HEK293 (cell line): ENCODE measurements at regions not wholly inside any gene's neighbourhood (a gene's known extent, or its start where the extent isn't known, plus 50 kb on each side); places are given as distances from the start of the nearest gene placed in this dataset.

Experiments
- CTCF ChIA-PET: fragments of 350-600 bp; formaldehyde crosslinking; extraction: SDS; loops from one replicate; lab custom pipeline; 2021; ENCODE audit warnings: antibody characterized with exemption; lab: Yijun Ruan, JAX
- POLR2A ChIA-PET: fragments of 300-600 bp; formaldehyde crosslinking; extraction: SDS; loops from one replicate; lab custom pipeline; 2020; ENCODE audit warnings: antibody characterized with exemption, inconsistent platforms; lab: Yijun Ruan, JAX
- H3K27ac ChIP-seq: fragments of 200-500 bp; sonication (Bioruptor generic); 2 replicates; pipeline ENCODE4 v1.5.1; 2014; ENCODE audit warnings: low read depth, low read length, control low read depth, inconsistent platforms; ENCODE audit errors: extremely low read depth
- H3K36me3 ChIP-seq, 2 experiments: fragments of 200-500 bp in 1 of 2; sonication (Bioruptor generic) in 1 of 2; 1 replicate in 1 of 2; 2 replicates in 1 of 2; pipeline ENCODE4 v1.5.1; 2014 to 2017; ENCODE audit warnings: inconsistent platforms in 2 of 2, low read length in 2 of 2; ENCODE audit not compliant: control insufficient read depth in 2 of 2, insufficient read depth in 1 of 2
- H3K4me1 ChIP-seq: fragments of 200-500 bp; sonication (Bioruptor generic); 2 replicates; pipeline ENCODE4 v1.5.1; 2014; ENCODE audit warnings: mild to moderate bottlenecking, low read length, inconsistent platforms; ENCODE audit not compliant: control insufficient read depth, insufficient read depth
- H3K4me3 ChIP-seq: 2 replicates; pipeline ENCODE4 v1.5.1; 2011; ENCODE audit warnings: low read depth, mild to moderate bottlenecking, control low read depth, low read length, moderate library complexity
- H3K9me3 ChIP-seq: fragments of 200-500 bp; sonication (Bioruptor generic); 2 replicates; pipeline ENCODE4 v1.5.1; 2014; ENCODE audit warnings: low read depth, low read length, inconsistent platforms; ENCODE audit not compliant: control insufficient read depth, insufficient read depth
- SCRT1 ChIP-seq: fragments of 450-650 bp; formaldehyde crosslinking; IDR thresholded peaks from 2 replicates; pipeline ENCODE4 v1.5.1; 2016; ENCODE audit warnings: missing biosample characterization, missing genetic modification characterization, borderline replicate concordance
- TCF7L2 ChIP-seq: IDR thresholded peaks from 2 replicates; pipeline ENCODE4 v1.6.1; 2011; ENCODE audit warnings: low read depth, mild to moderate bottlenecking, inconsistent platforms, low read length, moderate library complexity, borderline replicate concordance
- ZBTB8A ChIP-seq: fragments of 450-650 bp; formaldehyde crosslinking; IDR thresholded peaks from 2 replicates; pipeline ENCODE4 v1.5.1; 2016; ENCODE audit warnings: missing biosample characterization, missing genetic modification characterization
- ZFP69B ChIP-seq: fragments of 450-650 bp; formaldehyde crosslinking; IDR thresholded peaks from 2 replicates; pipeline ENCODE4 v1.5.1; 2016; ENCODE audit warnings: missing biosample characterization, missing genetic modification characterization
- ZNF26 ChIP-seq: fragments of 450-650 bp; formaldehyde crosslinking; IDR thresholded peaks from 2 replicates; pipeline ENCODE4 v1.5.1; 2016; ENCODE audit warnings: missing biosample characterization, missing genetic modification characterization
- ZNF354C ChIP-seq: fragments of 450-650 bp; formaldehyde crosslinking; IDR thresholded peaks from 2 replicates; pipeline ENCODE4 v1.5.1; 2016; ENCODE audit warnings: missing biosample characterization, missing genetic modification characterization, low read depth, borderline replicate concordance
- ZNF391 ChIP-seq: fragments of 450-650 bp; formaldehyde crosslinking; IDR thresholded peaks from 2 replicates; pipeline ENCODE4 v1.5.1; 2016; ENCODE audit warnings: low read depth, missing biosample characterization, missing genetic modification characterization, borderline replicate concordance
- ZNF394 ChIP-seq: fragments of 450-650 bp; formaldehyde crosslinking; IDR thresholded peaks from 2 replicates; pipeline ENCODE4 v1.5.1; 2016; ENCODE audit warnings: missing biosample characterization, missing genetic modification characterization, mild to moderate bottlenecking, moderate library complexity, borderline replicate concordance
- ZNF48 ChIP-seq: fragments of 450-650 bp; formaldehyde crosslinking; IDR thresholded peaks from 2 replicates; pipeline ENCODE4 v1.5.1; 2016; ENCODE audit warnings: missing biosample characterization, missing genetic modification characterization
- ZNF596 ChIP-seq: fragments of 450-650 bp; IDR thresholded peaks from 2 replicates; pipeline ENCODE4 v1.5.0; 2018; ENCODE audit warnings: missing biosample characterization, mild to moderate bottlenecking, missing genetic modification characterization, moderate library complexity
- ZNF626 ChIP-seq: fragments of 450-650 bp; sonication (Bioruptor Pico); formaldehyde crosslinking; IDR thresholded peaks from 2 replicates; pipeline ENCODE4 v1.5.1; 2018; ENCODE audit warnings: missing biosample characterization, missing genetic modification characterization, inconsistent platforms
- ZNF645 ChIP-seq: fragments of 450-650 bp; formaldehyde crosslinking; IDR thresholded peaks from 2 replicates; pipeline ENCODE4; 2016; ENCODE audit warnings: missing biosample characterization, missing genetic modification characterization
- ZNF654 ChIP-seq: fragments of 450-650 bp; formaldehyde crosslinking; IDR thresholded peaks from 2 replicates; pipeline ENCODE4 v1.5.1; 2016; ENCODE audit warnings: low read depth, missing biosample characterization, missing genetic modification characterization
- ZNF791 ChIP-seq: fragments of 450-650 bp; formaldehyde crosslinking; IDR thresholded peaks from 2 replicates; pipeline ENCODE4 v1.5.1; 2016; ENCODE audit warnings: missing biosample characterization, missing genetic modification characterization
- ZNF843 ChIP-seq: fragments of 450-650 bp; formaldehyde crosslinking; IDR thresholded peaks from 2 replicates; pipeline ENCODE4 v1.5.1; 2016; ENCODE audit warnings: missing biosample characterization, missing genetic modification characterization
- ZSCAN18 ChIP-seq: fragments of 450-650 bp; formaldehyde crosslinking; IDR thresholded peaks from 2 replicates; pipeline ENCODE4 v1.5.1; 2016; ENCODE audit warnings: missing biosample characterization, missing genetic modification characterization
- ZSCAN23 ChIP-seq: fragments of 450-650 bp; formaldehyde crosslinking; IDR thresholded peaks from 2 replicates; pipeline ENCODE4 v1.5.1; 2016; ENCODE audit warnings: missing biosample characterization, missing genetic modification characterization
- TF ChIP-seq, protein P1 (sequence below): fragments of 450-650 bp; formaldehyde crosslinking; IDR thresholded peaks from 2 replicates; pipeline ENCODE4 v1.5.1; 2016; ENCODE audit warnings: missing biosample characterization, missing genetic modification characterization
- TF ChIP-seq, protein P2 (sequence below): fragments of 450-650 bp; formaldehyde crosslinking; optimal IDR thresholded peaks from 2 replicates; pipeline ENCODE3; 2016; ENCODE audit warnings: missing biosample characterization, mild to moderate bottlenecking, missing genetic modification characterization

GRCh38 chr5:6905883-6906282 lies 192.7 kb downstream of the TENT4A start (continued):
- TF ChIP-seq, protein P1, sequence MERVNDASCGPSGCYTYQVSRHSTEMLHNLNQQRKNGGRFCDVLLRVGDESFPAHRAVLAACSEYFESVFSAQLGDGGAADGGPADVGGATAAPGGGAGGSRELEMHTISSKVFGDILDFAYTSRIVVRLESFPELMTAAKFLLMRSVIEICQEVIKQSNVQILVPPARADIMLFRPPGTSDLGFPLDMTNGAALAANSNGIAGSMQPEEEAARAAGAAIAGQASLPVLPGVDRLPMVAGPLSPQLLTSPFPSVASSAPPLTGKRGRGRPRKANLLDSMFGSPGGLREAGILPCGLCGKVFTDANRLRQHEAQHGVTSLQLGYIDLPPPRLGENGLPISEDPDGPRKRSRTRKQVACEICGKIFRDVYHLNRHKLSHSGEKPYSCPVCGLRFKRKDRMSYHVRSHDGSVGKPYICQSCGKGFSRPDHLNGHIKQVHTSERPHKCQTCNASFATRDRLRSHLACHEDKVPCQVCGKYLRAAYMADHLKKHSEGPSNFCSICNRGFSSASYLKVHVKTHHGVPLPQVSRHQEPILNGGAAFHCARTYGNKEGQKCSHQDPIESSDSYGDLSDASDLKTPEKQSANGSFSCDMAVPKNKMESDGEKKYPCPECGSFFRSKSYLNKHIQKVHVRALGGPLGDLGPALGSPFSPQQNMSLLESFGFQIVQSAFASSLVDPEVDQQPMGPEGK (tag by site-specific recombination): no peak
- no peak for TF ChIP-seq ZNF596 (tag by site-specific recombination)
- no peak for TF ChIP-seq ZNF791 (tag by site-specific recombination)

GRCh38 chr5:6907320-6907918 lies 194.2 kb downstream of the TENT4A start:
- CTCF ChIA-PET: no interaction called here
- Histone ChIP-seq H3K4me3 (no peak overlapping the region), H3K27ac (no peak overlapping the region), H3K9me3 (no peaks in the 10 kb centered on the region), H3K4me1 (no peaks in the 10 kb centered on the region), H3K36me3 (no peaks in the 10 kb centered on the region)
- TF ChIP-seq SCRT1 (tag by site-specific recombination): no peak
- TF ChIP-seq ZSCAN23: no peak
- TF ChIP-seq ZNF791 (tag by site-specific recombination): no peak
- TF ChIP-seq ZBTB8A (tag by site-specific recombination): no peak
- TF ChIP-seq ZNF394: no peak
- POLR2A ChIA-PET: no interaction called here

- no peak overlapping the region for H3K27ac ChIP-seq
- ChIA-PET CTCF (no interaction called here), POLR2A (no interaction called here)
- no peak for TF ChIP-seq ZNF391 (tag by site-specific recombination)
- TF ChIP-seq, protein P2, sequence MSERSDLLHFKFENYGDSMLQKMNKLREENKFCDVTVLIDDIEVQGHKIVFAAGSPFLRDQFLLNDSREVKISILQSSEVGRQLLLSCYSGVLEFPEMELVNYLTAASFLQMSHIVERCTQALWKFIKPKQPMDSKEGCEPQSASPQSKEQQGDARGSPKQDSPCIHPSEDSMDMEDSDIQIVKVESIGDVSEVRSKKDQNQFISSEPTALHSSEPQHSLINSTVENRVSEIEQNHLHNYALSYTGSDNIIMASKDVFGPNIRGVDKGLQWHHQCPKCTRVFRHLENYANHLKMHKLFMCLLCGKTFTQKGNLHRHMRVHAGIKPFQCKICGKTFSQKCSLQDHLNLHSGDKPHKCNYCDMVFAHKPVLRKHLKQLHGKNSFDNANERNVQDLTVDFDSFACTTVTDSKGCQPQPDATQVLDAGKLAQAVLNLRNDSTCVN (tag by site-specific recombination): no peak
- TF ChIP-seq ZNF843 (tag by site-specific recombination): no peak
- TF ChIP-seq ZNF654 (tag by site-specific recombination): no peak
- TF ChIP-seq ZSCAN18 (tag by site-specific recombination): no peak
- no peak for TF ChIP-seq ZFP69B
- TF ChIP-seq ZNF626 (tag by site-specific recombination): no peak
- TF ChIP-seq ZNF48 (tag by site-specific recombination): no peak
- no peak for TF ChIP-seq ZNF26 (tag by site-specific recombination)
- no peak for TF ChIP-seq ZNF394
- no peak for TF ChIP-seq ZNF354C (tag by site-specific recombination)
- no peak for TF ChIP-seq TCF7L2
- TF ChIP-seq ZNF596 (tag by site-specific recombination): no peak
- no peak for TF ChIP-seq ZNF645 (tag by site-specific recombination)
- H3K4me3 ChIP-seq: no peak overlapping the region
- H3K36me3 ChIP-seq: no peaks in the 10 kb centered on the region
- no peaks in the 10 kb centered on the region for H3K9me3 ChIP-seq
- H3K4me1 ChIP-seq: no peaks in the 10 kb centered on the region
Measured at GRCh38 chr5:6909901-6910300, 196.7 kb downstream of the TENT4A start.
